Colon (tissue), 2 donors: ENCODE measurements at regions not wholly inside any gene's neighbourhood (a gene's known extent, or its start where the extent isn't known, plus 50 kb on each side); places are given as distances from the start of the nearest gene placed in this dataset.

Experiments
- FAIRE-seq: peaks from 2 replicates; lab custom pipeline; 2012; peaks lifted over from hg19 to GRCh38; lab: Jason Lieb, UNC
- donor health status: control.
- donor health status: control.

GRCh38 chr6:25066593-25066992, 130.8 kb upstream of the RIPOR2 start:
- no peak for FAIRE-seq

- FAIRE-seq, result no peak
These were observed 133.1 kb upstream of the RIPOR2 start for GRCh38 chr6:25068866-25069265.

GRCh38 chr6:25070547-25071366, 135.0 kb upstream of the RIPOR2 start:
- no peak for FAIRE-seq

- no peak for FAIRE-seq
These were observed 142.4 kb upstream of the RIPOR2 start for GRCh38 chr6:25078141-25078540.

GRCh38 chr6:25083784-25084507, 148.2 kb upstream of the RIPOR2 start:
- FAIRE-seq, result no peak

- FAIRE-seq, result no peak
These were observed 148.7 kb upstream of the RIPOR2 start for GRCh38 chr6:25084508-25084833.

GRCh38 chr6:25085756-25086155, 150.0 kb upstream of the RIPOR2 start:
- FAIRE-seq, result no peak

- FAIRE-seq, result no peak
These were observed 150.8 kb upstream of the RIPOR2 start for GRCh38 chr6:25086500-25087091.

- FAIRE-seq, result no peak
These were observed 152.8 kb upstream of the RIPOR2 start for GRCh38 chr6:25088513-25088912.

GRCh38 chr6:25089442-25089841, 153.7 kb upstream of the RIPOR2 start:
- no peak for FAIRE-seq

GRCh38 chr6:25094726-25095125, 159.0 kb upstream of the RIPOR2 start:
- FAIRE-seq, result no peak

GRCh38 chr6:25100288-25100687, 164.5 kb upstream of the RIPOR2 start:
- FAIRE-seq, result peak; percentile 92

- no peak for FAIRE-seq
These were observed 167.8 kb upstream of the RIPOR2 start for GRCh38 chr6:25103603-25104002.

- no peak for FAIRE-seq
These were observed 169.5 kb upstream of the RIPOR2 start for GRCh38 chr6:25105070-25105925.

- FAIRE-seq, result no peak
These were observed 171.5 kb upstream of the RIPOR2 start for GRCh38 chr6:25107218-25107617.

GRCh38 chr6:25111782-25112181, 167.4 kb upstream of the CARMIL1 start:
- no peak for FAIRE-seq

GRCh38 chr6:25112322-25112773, 166.8 kb upstream of the CARMIL1 start:
- FAIRE-seq, result no peak

- FAIRE-seq, result no peak
These were observed 165.7 kb upstream of the CARMIL1 start for GRCh38 chr6:25113436-25113835.

- FAIRE-seq, result no peak
These were observed 161.1 kb upstream of the CARMIL1 start for GRCh38 chr6:25118038-25118437.

GRCh38 chr6:25121186-25121585, 158.0 kb upstream of the CARMIL1 start:
- FAIRE-seq, result no peak

GRCh38 chr6:25122001-25122400, 157.2 kb upstream of the CARMIL1 start:
- FAIRE-seq, result no peak

- no peak for FAIRE-seq
These were observed 156.4 kb upstream of the CARMIL1 start for GRCh38 chr6:25122622-25123237.
